Skin epidermis (tissue), 12 donors: ENCODE measurements at regions not wholly inside any gene's neighbourhood (a gene's known extent, or its start where the extent isn't known, plus 50 kb on each side); places are given as distances from the start of the nearest gene placed in this dataset.

Experiments
- H3K27ac ChIP-seq, 21 experiments: fragments of 200-600 bp; sonication (generic) in 11 of 21; one replicate each; pipeline ENCODE4 v1.5.0; 2020; ENCODE audit warnings: mild to moderate bottlenecking in 3 of 21, inconsistent platforms in 2 of 21, moderate library complexity in 2 of 21
- H3K4me3 ChIP-seq, 7 experiments: fragments of 200-600 bp; sonication (generic) in 2 of 7; one replicate each; pipeline ENCODE4 v1.5.0; 2020; ENCODE audit warnings: inconsistent platforms in 2 of 7, mild to moderate bottlenecking in 2 of 7, moderate library complexity in 1 of 7

DNA sequence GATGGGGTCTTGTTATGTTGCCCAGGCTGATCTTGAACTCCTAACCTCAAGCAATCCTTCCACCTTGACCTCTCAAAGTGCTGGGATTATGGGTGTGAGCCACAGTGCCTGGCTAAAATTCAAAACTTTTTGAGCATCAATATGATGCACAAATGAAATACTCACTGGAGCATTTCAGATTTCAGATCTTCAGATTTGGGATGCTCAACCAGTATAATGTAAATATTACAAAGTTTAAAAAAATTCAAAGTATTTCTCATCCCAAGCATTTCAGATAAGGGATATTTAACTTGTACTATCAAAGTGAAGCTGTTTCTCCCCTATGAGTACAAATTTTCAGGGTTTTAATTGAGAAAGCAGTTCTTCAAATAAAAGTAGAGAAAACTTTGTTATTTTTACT lies 164.1 kb upstream of the CCDC68 start:
- no peak overlapping the region for H3K4me3 ChIP-seq
- H3K27ac ChIP-seq = no peak overlapping the region

- Histone ChIP-seq H3K27ac (peak overlapping the region in 2 of 21 experiments; percentile 4 to 13), H3K4me3 (no peak overlapping the region)
Observed at GRCh38 chr18:55121397-55122170, 162.3 kb upstream of the CCDC68 start.

DNA sequence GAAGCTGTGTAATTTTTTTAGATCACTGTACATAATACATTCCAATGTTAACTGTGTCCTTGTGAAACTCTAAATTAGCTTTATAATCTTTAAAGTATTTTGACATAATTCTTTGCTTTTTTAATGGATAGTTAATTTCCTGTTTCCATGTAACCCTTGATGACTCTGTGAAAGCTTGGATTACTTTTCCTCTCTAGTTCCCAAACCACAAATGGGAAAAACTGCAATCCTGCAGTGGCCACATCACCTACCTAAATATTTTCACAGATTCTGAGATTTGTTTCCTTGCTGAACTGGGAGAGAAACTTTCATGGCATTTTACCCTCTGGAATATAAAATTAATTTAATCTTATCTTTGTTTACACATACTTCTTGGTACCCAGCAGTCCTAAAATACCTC lies 161.6 kb upstream of the CCDC68 start:
- H3K4me3 ChIP-seq = no peak overlapping the region
- H3K27ac ChIP-seq = peak overlapping the region in 3 of 21 experiments; percentile 1 to 13 (median 4)

DNA sequence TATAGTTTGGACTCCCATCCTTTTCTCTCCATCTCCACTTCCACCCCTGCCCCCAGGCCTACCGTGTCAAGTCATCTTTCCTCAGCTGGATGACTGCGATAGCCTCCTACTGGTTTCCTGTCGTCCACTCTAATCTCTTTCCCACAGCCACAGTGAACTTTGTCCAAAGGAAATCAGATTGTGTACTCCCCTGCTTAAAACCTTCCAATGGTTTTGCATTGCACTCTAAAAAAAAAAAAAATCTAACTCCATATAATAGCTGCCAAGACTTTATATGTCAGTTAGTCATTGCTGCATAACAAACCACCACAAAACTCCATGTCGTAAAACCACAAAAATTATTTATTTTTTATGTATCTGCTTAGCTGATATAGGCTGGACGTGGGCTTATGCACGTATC lies 160.2 kb upstream of the CCDC68 start:
- Histone ChIP-seq H3K27ac (peak overlapping the region in 4 of 21 experiments; percentile 10 to 51 (median 38)), H3K4me3 (no peak overlapping the region)

DNA sequence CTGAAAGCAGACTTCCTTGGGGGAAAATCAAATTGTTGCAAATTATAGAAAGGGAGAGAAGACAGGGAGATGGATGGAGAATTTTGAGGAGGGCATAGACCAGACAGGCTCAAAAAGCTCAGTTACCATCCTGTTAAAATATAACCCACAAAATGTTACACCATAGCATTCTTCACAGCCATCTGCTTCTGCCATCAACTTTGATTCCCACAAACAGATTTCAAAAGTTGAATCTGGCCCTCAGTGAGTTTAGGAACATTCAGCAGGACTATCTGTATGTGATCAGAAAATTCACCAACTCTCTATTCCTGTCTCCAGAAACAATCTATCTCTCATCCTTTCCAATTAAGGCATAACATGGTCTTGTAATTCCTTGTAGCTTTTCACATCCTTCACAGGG lies 159.8 kb upstream of the CCDC68 start:
- Histone ChIP-seq H3K27ac (peak overlapping the region in 5 of 21 experiments; percentile 10 to 51 (median 33)), H3K4me3 (no peak overlapping the region)

- no peak overlapping the region for H3K4me3 ChIP-seq
- peak overlapping the region in 6 of 21 experiments; percentile 24 to 69 (median 58) for H3K27ac ChIP-seq
Observed at GRCh38 chr18:55116863-55117262, 157.6 kb upstream of the CCDC68 start.

DNA sequence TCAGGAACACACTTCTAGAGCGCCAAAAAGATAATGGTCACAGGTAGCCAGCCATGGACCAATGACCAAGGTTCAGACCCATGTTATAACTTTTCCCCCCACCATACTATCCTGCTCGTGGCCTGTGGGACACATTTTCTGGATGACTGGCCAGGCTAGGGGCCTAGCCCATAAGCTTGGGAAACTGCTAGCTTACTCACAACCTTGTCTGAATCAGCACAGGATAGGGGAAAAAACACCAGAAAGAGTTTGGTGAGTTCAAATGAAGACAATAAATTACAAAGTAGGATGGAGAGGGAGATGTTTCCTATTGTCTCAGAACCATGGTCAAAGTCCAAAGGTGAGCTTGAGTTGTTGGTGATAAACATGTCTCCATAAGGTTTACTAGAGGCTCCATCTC lies 156.3 kb upstream of the CCDC68 start:
- H3K27ac ChIP-seq = peak overlapping the region in 4 of 21 experiments; percentile 8 to 69 (median 50)
- H3K4me3 ChIP-seq = no peak overlapping the region

GRCh38 chr18:55114876-55115275 lies 155.6 kb upstream of the CCDC68 start:
- peak overlapping the region in 4 of 21 experiments; percentile 1 to 69 (median 37) for H3K27ac ChIP-seq

GRCh38 chr18:55113800-55114199 lies 154.5 kb upstream of the CCDC68 start:
- Histone ChIP-seq H3K4me3 (no peak overlapping the region), H3K27ac (peak overlapping the region in 1 of 21 experiments; percentile 69)

More at GRCh38 chr18:55114876-55115275, 155.6 kb upstream of the CCDC68 start:
- no peak overlapping the region for H3K4me3 ChIP-seq

DNA sequence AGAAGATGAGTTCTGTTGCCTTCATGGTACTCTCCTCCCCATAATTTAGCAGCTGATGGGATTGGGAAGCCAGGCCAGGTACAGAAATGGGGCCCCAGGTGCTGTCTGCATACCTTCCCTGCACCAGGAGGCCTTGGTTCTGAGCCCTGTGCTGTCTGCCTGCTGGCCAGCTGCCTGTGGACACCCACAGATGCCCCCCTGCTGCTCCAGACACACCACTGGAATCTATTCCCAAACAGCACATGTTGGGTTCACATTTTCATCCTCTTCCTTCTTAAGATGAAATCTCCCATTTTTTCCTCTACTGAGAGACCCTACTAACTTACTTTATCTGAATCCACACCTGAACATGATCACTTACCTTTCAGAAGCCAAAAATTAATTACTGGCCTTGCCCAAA lies 152.0 kb upstream of the CCDC68 start:
- Histone ChIP-seq H3K4me3 (no peak overlapping the region), H3K27ac (peak overlapping the region in 3 of 21 experiments; percentile 11 to 65 (median 52))

DNA sequence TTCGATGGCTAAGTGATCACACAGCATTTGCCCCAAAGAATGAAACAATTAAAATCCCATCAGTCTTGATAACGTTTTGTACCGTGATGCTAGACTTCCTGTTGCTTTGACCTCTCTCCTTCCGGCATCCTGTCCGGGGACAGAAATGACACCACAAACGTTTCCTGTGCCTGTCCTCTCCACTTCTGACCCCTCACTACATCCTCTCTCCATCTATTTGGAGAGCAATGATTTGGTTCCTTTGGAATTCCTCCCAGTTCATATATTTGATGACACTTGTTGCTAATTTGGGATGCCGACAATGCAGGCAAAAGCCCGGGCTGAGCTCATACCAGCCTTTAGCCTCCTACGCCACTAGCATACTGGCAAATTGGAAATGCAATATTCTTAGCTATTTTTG lies 151.2 kb upstream of the CCDC68 start:
- H3K4me3 ChIP-seq = no peak overlapping the region
- H3K27ac ChIP-seq = peak overlapping the region in 1 of 21 experiments; percentile 52

- H3K27ac ChIP-seq = peak overlapping the region in 1 of 21 experiments; percentile 14
- H3K4me3 ChIP-seq = no peak overlapping the region
Observed at GRCh38 chr18:55109818-55110414, 150.7 kb upstream of the CCDC68 start.

DNA sequence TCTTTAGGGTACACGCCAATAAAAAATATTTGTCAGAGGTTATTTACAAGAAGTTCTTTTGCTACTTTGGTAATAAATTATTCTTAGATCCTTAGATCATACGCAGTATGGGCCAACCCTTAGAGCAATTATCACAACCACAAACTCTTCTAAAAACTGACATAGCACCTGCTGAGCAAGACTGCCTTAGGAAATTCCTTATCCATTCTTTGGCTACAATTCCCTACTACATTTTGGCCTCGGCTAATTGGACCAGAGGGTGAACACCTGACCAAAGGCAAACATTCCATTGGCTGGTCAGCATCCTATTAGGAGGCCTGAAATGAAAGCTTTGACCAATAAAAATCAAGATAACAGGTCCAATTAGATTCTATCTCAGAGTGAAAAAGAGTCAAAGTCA lies 147.6 kb upstream of the CCDC68 start:
- H3K4me3 ChIP-seq = no peak overlapping the region
- H3K27ac ChIP-seq = peak overlapping the region in 2 of 21 experiments; percentile 4 to 69

GRCh38 chr18:55106466-55106865 lies 147.2 kb upstream of the CCDC68 start:
- Histone ChIP-seq H3K4me3 (no peak overlapping the region), H3K27ac (peak overlapping the region in 1 of 21 experiments; percentile 69)

GRCh38 chr18:55105873-55106272 lies 146.6 kb upstream of the CCDC68 start:
- Histone ChIP-seq H3K27ac (no peak overlapping the region), H3K4me3 (no peak overlapping the region)

DNA sequence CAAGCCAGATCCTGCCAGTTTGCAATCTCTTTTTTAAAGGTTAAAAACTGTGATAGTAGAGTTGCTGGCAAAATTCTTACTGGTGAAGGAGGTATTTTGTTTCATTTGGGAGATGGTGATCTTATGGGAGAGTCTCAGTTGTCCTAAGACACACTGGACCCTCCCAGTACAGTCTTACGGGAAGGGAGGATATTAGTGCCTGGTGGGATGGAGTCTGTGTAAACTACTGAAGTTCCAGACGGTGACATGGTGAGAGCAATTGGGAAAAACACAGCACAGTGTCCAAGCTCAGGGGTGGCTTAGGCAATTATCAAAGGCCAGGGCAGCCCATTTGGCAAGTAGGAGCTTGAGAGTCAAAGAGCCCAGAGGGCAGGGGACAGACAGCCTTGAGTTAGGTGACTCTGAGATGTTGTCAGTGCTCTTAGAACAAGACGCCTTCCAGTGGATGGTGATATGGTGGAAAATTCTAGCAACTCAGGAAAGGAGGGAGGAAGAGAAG lies 143.7 kb upstream of the CCDC68 start:
- H3K4me3 ChIP-seq = no peak overlapping the region
- H3K27ac ChIP-seq = no peak overlapping the region

- Histone ChIP-seq H3K4me3 (no peak overlapping the region), H3K27ac (no peak overlapping the region)
Observed at GRCh38 chr18:55102501-55102900, 143.2 kb upstream of the CCDC68 start.

DNA sequence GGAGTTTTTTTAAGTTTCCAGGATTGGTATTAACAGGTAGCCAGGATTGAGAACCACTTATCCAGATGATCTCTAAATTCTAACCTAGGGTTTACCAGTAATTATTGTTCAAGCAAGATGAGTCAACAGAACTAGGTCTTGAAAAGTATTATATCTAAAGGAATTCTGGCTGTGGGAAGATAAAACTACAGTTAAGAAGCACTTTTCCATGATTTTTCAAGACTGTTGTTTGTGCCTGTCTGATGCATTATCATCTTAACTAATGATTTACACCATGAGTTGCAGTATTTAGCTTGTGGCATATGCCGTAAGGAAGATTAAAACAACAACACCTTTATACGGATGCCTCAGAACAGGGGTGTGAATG lies 142.2 kb upstream of the CCDC68 start:
- H3K4me3 ChIP-seq = no peak overlapping the region
- peak overlapping the region in 1 of 21 experiments; percentile 7 for H3K27ac ChIP-seq

GRCh38 chr18:55100817-55101457 lies 141.7 kb upstream of the CCDC68 start:
- H3K27ac ChIP-seq = peak overlapping the region in 2 of 21 experiments; percentile 7 to 16
- no peak overlapping the region for H3K4me3 ChIP-seq

- no peak overlapping the region for H3K4me3 ChIP-seq
- peak overlapping the region in 12 of 21 experiments; percentile 9 to 76 (median 56) for H3K27ac ChIP-seq
Observed at GRCh38 chr18:55097456-55098170, 138.4 kb upstream of the CCDC68 start.
